ENCODE measurements at regions not wholly inside any gene's neighbourhood (a gene's known extent, or its start where the extent isn't known, plus 50 kb on each side); places are given as distances from the start of the nearest gene placed in this dataset.

- TF ChIP-seq CTCF (IDR thresholded peaks at IDR 0.05) = no peak
- no peak for TF ChIP-seq EZH2phosphoT487 (IDR thresholded peaks at IDR 0.05)
- TF ChIP-seq EZH2 (IDR thresholded peaks at IDR 0.05) = no peak
These were observed 146.1 kb upstream of the ZNF462 start for GRCh38 chr9:106716820-106717219.

Measured in neural progenitor cell (in vitro differentiated cells).